HG02973 (cell line): ENCODE measurements at regions not wholly inside any gene's neighbourhood (a gene's known extent, or its start where the extent isn't known, plus 50 kb on each side); places are given as distances from the start of the nearest gene placed in this dataset.
"Not testable (repeated sequence)": the region's sequence is repeated elsewhere in the genome, so short reads cannot be mapped to it uniquely, and the experiment has no call there.

Experiments used
- ATAC-seq: cut with Tn5 transposase; IDR thresholded peaks from one replicate; pipeline ENCODE4 v1.9.1; 2021; ENCODE audit warnings: moderate library complexity; ENCODE audit not compliant: unreplicated experiment

- ATAC-seq: no peak
Measured at GRCh38 chr1:184889166-184889565, 85.1 kb downstream of the NIBAN1 start.

GRCh38 chr1:184888505-184888904, 85.8 kb downstream of the NIBAN1 start:
- no peak for ATAC-seq

GRCh38 chr1:184882957-184883815, 91.1 kb downstream of the NIBAN1 start:
- no peak for ATAC-seq

GRCh38 chr1:184881941-184882913, 92.1 kb downstream of the NIBAN1 start:
- no peak for ATAC-seq

- no peak for ATAC-seq
Measured at GRCh38 chr1:184879876-184880557, 94.3 kb downstream of the NIBAN1 start.

- ATAC-seq: no peak
Measured at GRCh38 chr1:184878602-184879001, 95.7 kb downstream of the NIBAN1 start.

- ATAC-seq: no peak
Measured at GRCh38 chr1:184878002-184878401, 96.3 kb downstream of the NIBAN1 start.

- not testable (repeated sequence) for ATAC-seq
Measured at GRCh38 chr1:184876015-184876414, 98.3 kb downstream of the NIBAN1 start.

GRCh38 chr1:184875218-184875617, 99.1 kb downstream of the NIBAN1 start:
- ATAC-seq: no peak

- ATAC-seq: no peak
Measured at GRCh38 chr1:184870319-184870718, 104.0 kb downstream of the NIBAN1 start.

GRCh38 chr1:184867866-184868689, 106.2 kb downstream of the NIBAN1 start:
- no peak for ATAC-seq

- ATAC-seq: peak; percentile 96
Measured at GRCh38 chr1:184866991-184867788, 107.1 kb downstream of the NIBAN1 start.

GRCh38 chr1:184866586-184866985, 107.7 kb downstream of the NIBAN1 start:
- ATAC-seq: peak; percentile 20

- no peak for ATAC-seq
Measured at GRCh38 chr1:184865831-184866230, 108.5 kb downstream of the NIBAN1 start.

- ATAC-seq: no peak
Measured at GRCh38 chr1:184861755-184862336, 107.2 kb upstream of the EDEM3 start.

- peak; percentile 45 for ATAC-seq
Measured at GRCh38 chr1:184860985-184861754, 106.5 kb upstream of the EDEM3 start.

GRCh38 chr1:184860535-184860934, 105.9 kb upstream of the EDEM3 start:
- ATAC-seq: no peak

- ATAC-seq: peak; percentile 86
Measured at GRCh38 chr1:184859381-184860105, 104.9 kb upstream of the EDEM3 start.
